ENCODE measurements at regions not wholly inside any gene's neighbourhood (a gene's known extent, or its start where the extent isn't known, plus 50 kb on each side); places are given as distances from the start of the nearest gene placed in this dataset.

GRCh38 chr2:116580209-116580608 is 1234.3 kb upstream of the DDX18 start:
- Histone ChIP-seq H3K27me3 (ENCODE audit: control insufficient read depth, insufficient read depth, low read length) (no peaks in the 10 kb centered on the region), H3K9me3 (ENCODE audit: control insufficient read depth, insufficient read depth, low read depth, low read length) (no peaks in the 10 kb centered on the region), H3K36me3 (ENCODE audit: control insufficient read depth, insufficient read depth, low read length) (no peaks in the 10 kb centered on the region), H3K4me3 (ENCODE audit: low read depth, low read length) (no peak overlapping the region), H3K9ac (ENCODE audit: low read length) (no peak overlapping the region), H3K4me1 (ENCODE audit: control insufficient read depth, insufficient read depth, low read length) (no peaks in the 10 kb centered on the region), H3K27ac (ENCODE audit: low read depth, low read length) (no peak overlapping the region)

- Histone ChIP-seq H3K9ac (ENCODE audit: low read length) (no peak overlapping the region), H3K4me3 (ENCODE audit: low read depth, low read length) (no peak overlapping the region), H3K27me3 (ENCODE audit: control insufficient read depth, insufficient read depth, low read length) (no peaks in the 10 kb centered on the region), H3K36me3 (ENCODE audit: control insufficient read depth, insufficient read depth, low read length) (no peaks in the 10 kb centered on the region), H3K9me3 (ENCODE audit: control insufficient read depth, insufficient read depth, low read depth, low read length) (no peaks in the 10 kb centered on the region), H3K27ac (ENCODE audit: low read depth, low read length) (no peak overlapping the region), H3K4me1 (ENCODE audit: control insufficient read depth, insufficient read depth, low read length) (no peaks in the 10 kb centered on the region)
Measured at GRCh38 chr2:116582850-116583249, 1231.6 kb upstream of the DDX18 start.

GRCh38 chr2:116585669-116586327 is 1228.7 kb upstream of the DDX18 start:
- no peak overlapping the region for H3K4me3 ChIP-seq (ENCODE audit: low read depth, low read length)
- H3K9me3 ChIP-seq (ENCODE audit: control insufficient read depth, insufficient read depth, low read depth, low read length): no peaks in the 10 kb centered on the region

GRCh38 chr2:116586328-116586689 is 1228.2 kb upstream of the DDX18 start:
- H3K4me1 ChIP-seq (ENCODE audit: control insufficient read depth, insufficient read depth, low read length): no peaks in the 10 kb centered on the region
- H3K27ac ChIP-seq (ENCODE audit: low read depth, low read length): no peak overlapping the region
- H3K4me3 ChIP-seq (ENCODE audit: low read depth, low read length): no peak overlapping the region
- H3K9me3 ChIP-seq (ENCODE audit: control insufficient read depth, insufficient read depth, low read depth, low read length): no peaks in the 10 kb centered on the region
- H3K27me3 ChIP-seq (ENCODE audit: control insufficient read depth, insufficient read depth, low read length): no peaks in the 10 kb centered on the region
- H3K36me3 ChIP-seq (ENCODE audit: control insufficient read depth, insufficient read depth, low read length): no peaks in the 10 kb centered on the region
- H3K9ac ChIP-seq (ENCODE audit: low read length): no peak overlapping the region

More at GRCh38 chr2:116585669-116586327, 1228.7 kb upstream of the DDX18 start:
- Histone ChIP-seq H3K27me3 (ENCODE audit: control insufficient read depth, insufficient read depth, low read length) (no peaks in the 10 kb centered on the region), H3K27ac (ENCODE audit: low read depth, low read length) (no peak overlapping the region), H3K9ac (ENCODE audit: low read length) (no peak overlapping the region), H3K36me3 (ENCODE audit: control insufficient read depth, insufficient read depth, low read length) (no peaks in the 10 kb centered on the region), H3K4me1 (ENCODE audit: control insufficient read depth, insufficient read depth, low read length) (no peaks in the 10 kb centered on the region)

Data from HUES6 (cell line).